ENCODE measurements at regions not wholly inside any gene's neighbourhood (a gene's known extent, or its start where the extent isn't known, plus 50 kb on each side); places are given as distances from the start of the nearest gene placed in this dataset.

GRCh38 chr18:35890323-35890722, 82.2 kb upstream of the RMP24 start:
- TF ChIP-seq NRF1 (conservative IDR thresholded peaks at IDR 0.05; ENCODE audit: low read depth, low read length) = no peak
- no peak for TF ChIP-seq CTCF (IDR thresholded peaks at IDR 0.05 in 2 of 3, conservative IDR thresholded peaks at IDR 0.05 in 1 of 3; ENCODE audit: control insufficient read depth in 2 of 3, extremely low read depth in 1 of 3, insufficient read depth in 1 of 3, low read depth in 3 of 3, low read length in 3 of 3)
- no peak for TF ChIP-seq POLR2A (IDR thresholded peaks at IDR 0.05; ENCODE audit: low read depth, low read length)
- no peak for TF ChIP-seq SRF (IDR thresholded peaks at IDR 0.05; ENCODE audit: low read depth in 2 of 2, low read length in 2 of 2)
- TF ChIP-seq RAD21 (IDR thresholded peaks at IDR 0.05; ENCODE audit: insufficient read depth, low read depth, low read length) = no peak
- no peak for TF ChIP-seq SMC3 (IDR thresholded peaks at IDR 0.05; ENCODE audit: borderline replicate concordance, low read length)
- TF ChIP-seq BCLAF1 (IDR thresholded peaks at IDR 0.05) = no peak
- no peak for TF ChIP-seq BHLHE40 (IDR thresholded peaks at IDR 0.05; ENCODE audit: borderline replicate concordance in 1 of 2, low read depth in 2 of 2, low read length in 1 of 2)
- TF ChIP-seq GABPA (IDR thresholded peaks at IDR 0.05; ENCODE audit: low read depth) = no peak
- TF ChIP-seq NKRF (conservative IDR thresholded peaks at IDR 0.05) = no peak
- no peak for TF ChIP-seq SUPT20H (IDR thresholded peaks at IDR 0.05; ENCODE audit: borderline replicate concordance, control insufficient read depth, low read depth, low read length)
- no peak for TF ChIP-seq NFIC (IDR thresholded peaks at IDR 0.05; ENCODE audit: low read depth, low read length)
- TF ChIP-seq CHD1 (IDR thresholded peaks at IDR 0.05; ENCODE audit: low read depth, low read length) = no peak
- no peak for TF ChIP-seq BACH1 (IDR thresholded peaks at IDR 0.05; ENCODE audit: borderline replicate concordance)
